ENCODE measurements at regions not wholly inside any gene's neighbourhood (a gene's known extent, or its start where the extent isn't known, plus 50 kb on each side); places are given as distances from the start of the nearest gene placed in this dataset.
"Not testable (repeated sequence)": the region's sequence is repeated elsewhere in the genome, so short reads cannot be mapped to it uniquely, and the experiment has no call there.

DNA sequence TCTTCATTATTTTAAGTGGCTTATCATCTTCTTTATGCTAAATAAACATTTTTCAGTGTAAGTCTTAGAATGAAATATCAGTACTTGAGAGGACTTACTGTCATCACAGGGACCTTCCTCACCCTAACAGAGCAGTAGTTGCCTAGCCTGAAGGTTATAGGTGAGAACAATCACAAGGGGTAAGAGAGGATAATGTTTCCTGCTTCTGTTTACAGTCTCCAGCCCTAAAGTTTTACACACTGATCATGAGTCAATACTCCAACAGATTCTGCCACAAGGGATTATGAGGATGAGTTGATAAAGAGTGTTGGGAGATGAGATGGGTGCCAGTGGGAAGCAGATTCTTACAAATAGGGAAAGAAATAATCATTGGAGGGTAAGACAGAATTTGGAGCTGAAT is 265.1 kb upstream of the DAB2 start:
- DNase-seq (no peak), ATAC-seq (peak; percentile 98)
- intact Hi-C loops (cut with DNase I, micrococcal nuclease) = no loop called here

DNA sequence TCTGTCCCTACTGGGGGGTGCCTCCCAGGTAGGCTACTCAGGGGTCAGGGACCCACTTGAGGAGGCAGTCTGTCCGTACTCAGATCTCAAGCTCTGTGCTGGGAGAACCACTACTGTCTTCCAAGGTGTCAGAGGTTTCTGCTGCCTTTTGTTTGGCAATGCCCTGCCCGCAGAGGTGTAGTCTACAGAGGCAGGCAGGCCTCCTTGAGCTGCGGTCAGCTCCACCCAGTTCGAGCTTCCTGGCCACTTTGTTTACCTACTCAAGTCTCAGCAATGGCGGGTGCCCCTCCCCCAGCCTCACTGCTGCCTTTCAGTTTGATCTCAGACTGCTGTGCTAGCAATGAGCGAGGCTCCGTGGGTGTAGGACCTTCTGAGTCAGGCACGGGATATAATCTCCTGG is 263.1 kb upstream of the DAB2 start:
- intact Hi-C loops (cut with DNase I, micrococcal nuclease) = not testable (repeated sequence)

DNA sequence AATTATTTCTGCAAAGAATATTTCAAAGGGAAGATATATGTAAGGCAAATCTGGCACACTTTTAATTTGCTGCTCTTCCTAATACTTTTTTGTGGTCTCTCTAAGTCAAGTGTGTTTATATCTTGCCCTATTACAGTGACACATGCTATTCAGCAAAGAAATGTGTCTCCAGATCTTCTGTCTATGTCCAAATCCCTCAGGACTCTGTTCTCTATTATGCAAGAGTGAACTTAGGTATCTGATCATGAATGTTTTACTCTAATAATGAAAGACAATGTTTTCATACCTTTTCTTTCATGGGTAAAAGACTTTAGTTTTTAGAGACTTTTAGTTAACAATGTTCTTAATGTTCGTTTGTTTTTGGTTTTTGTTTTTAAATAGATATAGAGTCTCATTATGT is 255.4 kb upstream of the DAB2 start:
- intact Hi-C loops (cut with DNase I, micrococcal nuclease) = no loop called here
- DNase-seq (no peak), ATAC-seq (no peak)

More for the DNA sequence above, 263.1 kb upstream of the DAB2 start:
- ATAC-seq, DNase-seq: not testable (repeated sequence)

DNA sequence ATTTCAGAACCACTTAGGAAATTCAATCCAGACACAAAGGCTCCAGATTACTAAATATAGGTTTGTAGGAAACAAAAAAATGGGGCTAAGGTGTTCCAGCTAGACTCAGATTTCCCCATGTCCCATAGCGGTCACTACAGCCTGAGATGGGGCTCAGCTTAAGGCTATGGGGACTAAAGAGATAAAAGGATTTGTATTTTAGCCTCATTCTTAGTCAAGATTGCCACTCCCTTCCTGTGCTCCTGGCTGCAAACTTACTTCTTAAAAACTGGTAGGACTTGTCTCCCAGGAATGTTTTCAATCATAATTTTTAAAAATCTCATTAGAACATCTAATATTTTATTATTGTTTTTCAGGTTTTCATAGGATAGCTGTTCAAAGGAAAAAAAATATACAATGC is 253.8 kb upstream of the DAB2 start:
- DNase-seq (no peak), ATAC-seq (no peak)
- intact Hi-C loops (cut with DNase I, micrococcal nuclease) = no loop called here

DNA sequence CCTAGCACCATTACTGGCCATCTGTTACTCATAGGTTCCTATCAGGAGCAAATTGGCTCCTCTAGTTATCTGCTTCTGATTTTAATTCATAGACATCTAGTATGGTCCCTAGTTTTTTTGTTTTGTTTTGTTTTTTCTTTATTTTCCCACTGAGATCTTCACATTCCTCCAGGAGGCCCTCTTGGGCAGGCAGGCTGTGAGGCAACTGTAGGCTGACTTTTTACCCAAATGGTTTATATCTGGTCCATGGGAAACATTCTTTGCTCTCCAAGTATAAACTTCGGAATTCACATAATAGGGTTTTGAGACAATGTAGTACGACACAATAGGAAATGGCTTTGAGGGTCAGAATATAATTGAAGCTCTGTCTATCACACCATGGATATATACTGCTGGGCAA is 250.9 kb upstream of the DAB2 start:
- intact Hi-C loops (cut with DNase I, micrococcal nuclease) = no loop called here
- peak; percentile 17 for ATAC-seq

DNA sequence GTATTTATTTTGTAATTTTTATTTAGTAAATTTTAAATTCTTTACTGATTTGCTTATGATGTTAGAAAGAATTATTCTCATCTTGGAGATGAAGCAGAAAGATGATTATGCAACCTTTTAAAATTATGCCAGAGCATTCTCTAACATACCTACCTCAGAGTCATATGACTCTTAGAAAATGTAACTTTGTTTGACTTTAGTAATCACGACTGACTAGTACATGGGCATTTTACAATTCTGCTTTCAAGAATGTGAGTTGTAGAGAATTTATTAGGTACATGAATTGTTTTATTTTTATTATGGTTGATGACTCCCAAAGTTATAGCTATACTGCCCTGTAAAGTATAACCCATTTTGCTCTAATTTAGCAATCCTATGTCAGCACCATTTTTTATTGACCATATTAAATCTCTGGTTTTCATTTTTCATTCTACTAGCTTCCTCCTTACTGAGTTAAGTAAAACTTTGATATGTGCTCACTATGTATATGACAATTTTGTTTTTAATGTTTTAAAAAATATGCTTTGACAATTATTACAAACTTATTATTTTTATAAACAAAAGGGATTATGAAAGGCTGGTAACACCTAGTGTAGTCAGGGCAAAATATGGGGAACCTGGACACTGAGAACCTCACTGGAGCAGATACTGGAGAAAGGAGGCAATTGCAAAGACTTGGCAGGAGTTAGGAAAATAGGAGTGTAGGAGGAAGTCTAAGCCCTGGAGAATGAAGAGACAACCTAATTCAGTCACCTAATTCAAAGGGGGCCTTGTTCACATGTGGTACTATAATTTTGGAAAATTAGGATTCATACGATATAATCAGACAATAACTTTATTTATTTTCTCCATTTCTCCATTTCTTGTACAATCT is 249.7 kb upstream of the DAB2 start:
- ATAC-seq (peak; percentile 88), DNase-seq (no peak)
- intact Hi-C loops (cut with DNase I, micrococcal nuclease) = no loop called here

More for the DNA sequence above, 250.9 kb upstream of the DAB2 start:
- DNase-seq = no peak

DNA sequence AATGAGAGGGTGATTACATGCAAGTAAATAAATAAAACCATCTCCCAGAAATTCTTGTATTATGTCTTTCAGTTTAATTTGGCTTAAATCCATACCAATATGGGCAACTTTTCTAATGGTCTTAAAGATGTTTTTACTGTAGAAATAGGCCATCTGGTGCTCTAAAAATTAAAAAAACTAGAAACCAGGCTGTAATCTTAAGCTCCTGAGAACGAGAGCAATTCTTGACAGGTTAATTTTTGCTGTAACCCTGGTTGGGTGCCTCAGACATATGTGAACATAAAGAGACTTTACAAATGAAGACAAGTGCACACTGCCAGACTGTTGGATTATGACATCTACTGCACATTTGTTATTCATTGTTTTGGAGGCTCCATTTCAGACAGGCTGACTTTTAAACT is 246.8 kb upstream of the DAB2 start:
- intact Hi-C loops (cut with DNase I, micrococcal nuclease) = no loop called here
- DNase-seq = no peak
- ATAC-seq = no peak

DNA sequence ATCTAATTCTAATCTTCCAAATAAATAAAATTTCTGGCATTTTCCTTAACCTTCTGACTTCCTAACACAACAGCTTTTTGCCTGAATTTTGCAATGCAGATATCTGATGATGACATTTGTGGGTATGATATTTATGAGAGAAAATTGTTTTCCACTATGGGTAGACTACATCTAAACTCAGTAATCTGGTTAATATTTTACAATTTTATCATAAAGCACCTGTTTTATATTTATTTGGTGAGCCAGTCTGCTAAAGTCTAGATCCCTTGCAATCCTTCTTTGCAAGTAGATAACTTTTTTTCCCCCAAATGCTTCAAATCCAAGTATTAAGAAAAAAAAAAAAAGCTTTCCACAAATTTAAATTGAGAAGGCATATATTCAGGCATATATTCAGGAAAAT is 246.2 kb upstream of the DAB2 start:
- no peak for DNase-seq
- ATAC-seq = no peak
- intact Hi-C loops (cut with DNase I, micrococcal nuclease) = no loop called here

DNA sequence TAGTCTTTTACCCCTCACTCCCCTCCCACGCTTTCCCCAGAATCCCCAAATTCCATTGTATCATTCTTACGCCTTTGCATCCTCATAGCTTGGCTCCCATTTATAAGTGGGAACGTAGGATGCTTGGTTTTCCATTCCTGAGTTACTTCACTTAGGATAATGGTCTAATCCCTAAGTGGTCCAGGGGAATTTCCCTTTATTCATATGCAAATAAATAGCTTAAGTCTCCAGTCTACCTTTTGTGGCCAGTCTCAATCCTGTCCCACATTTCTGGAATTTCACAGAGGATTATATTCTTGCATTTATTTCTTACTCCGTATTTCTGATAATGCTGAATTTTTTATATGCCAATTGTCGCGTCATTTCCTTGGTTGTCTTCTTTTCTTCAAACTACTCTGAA is 245.6 kb upstream of the DAB2 start:
- DNase-seq (no peak), ATAC-seq (no peak)
- intact Hi-C loops (cut with DNase I, micrococcal nuclease) = no loop called here

DNA sequence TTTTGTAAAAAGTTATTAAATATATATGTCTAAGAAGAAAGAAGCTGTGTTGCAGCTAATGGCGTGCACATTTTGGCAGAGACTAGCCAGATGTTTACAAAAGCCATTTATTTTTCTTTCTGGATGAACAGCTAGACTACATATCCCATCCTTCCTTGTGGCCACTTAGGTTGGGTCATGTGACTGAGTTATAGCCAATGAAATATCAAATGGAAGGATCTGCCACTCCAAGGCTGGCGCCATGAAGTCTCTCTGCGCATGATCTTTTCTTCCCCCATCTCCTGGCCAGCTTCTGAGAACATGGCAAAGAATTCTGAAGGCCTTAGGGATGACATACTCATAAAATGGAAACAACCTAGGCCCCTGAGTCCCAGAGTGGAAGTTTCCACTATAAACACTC is 244.2 kb upstream of the DAB2 start:
- ATAC-seq (no peak), DNase-seq (no peak)
- intact Hi-C loops (cut with DNase I, micrococcal nuclease) = no loop called here

DNA sequence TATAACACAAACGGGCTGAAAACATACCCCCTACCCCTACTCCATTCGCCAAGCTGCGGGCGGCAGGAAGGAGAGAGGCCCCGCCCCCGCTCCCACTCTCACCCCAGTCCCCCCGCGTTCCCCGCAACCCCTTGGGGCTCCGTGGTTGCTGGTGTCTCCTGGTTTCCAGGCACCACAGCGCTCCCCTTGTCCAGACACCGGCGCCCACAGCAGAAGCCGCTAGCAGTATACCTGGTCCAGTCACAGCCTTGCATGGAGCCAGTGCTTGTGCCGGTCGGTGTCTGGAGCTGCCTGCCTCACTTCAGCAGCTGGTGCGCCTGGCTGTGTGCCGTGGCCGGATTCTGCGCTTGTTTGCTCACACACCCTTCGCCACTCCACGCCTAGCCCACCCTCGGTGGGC is 240.5 kb upstream of the DAB2 start:
- ATAC-seq (no peak), DNase-seq (no peak)
- intact Hi-C loops (cut with DNase I, micrococcal nuclease) = no loop called here

DNA sequence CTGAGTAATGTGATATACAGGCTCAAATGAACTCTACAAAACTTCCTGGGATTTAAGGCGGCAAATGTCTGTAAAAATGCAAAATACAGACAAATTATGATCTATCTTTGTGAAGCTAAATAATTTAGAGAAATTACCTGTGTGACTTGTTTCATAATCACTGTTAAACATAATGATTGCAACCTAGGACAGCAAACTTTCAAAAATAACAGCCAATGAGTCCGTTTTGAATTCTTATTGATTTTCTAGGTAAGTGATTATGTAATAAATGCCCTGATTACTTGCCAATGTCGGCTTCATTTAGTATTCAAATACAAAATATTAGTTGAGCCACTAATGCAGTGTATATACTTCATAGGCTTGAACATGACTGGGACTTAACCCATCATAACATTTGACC is 238.2 kb upstream of the DAB2 start:
- DNase-seq (no peak), ATAC-seq (no peak)
- intact Hi-C loops (cut with DNase I, micrococcal nuclease) = no loop called here

DNA sequence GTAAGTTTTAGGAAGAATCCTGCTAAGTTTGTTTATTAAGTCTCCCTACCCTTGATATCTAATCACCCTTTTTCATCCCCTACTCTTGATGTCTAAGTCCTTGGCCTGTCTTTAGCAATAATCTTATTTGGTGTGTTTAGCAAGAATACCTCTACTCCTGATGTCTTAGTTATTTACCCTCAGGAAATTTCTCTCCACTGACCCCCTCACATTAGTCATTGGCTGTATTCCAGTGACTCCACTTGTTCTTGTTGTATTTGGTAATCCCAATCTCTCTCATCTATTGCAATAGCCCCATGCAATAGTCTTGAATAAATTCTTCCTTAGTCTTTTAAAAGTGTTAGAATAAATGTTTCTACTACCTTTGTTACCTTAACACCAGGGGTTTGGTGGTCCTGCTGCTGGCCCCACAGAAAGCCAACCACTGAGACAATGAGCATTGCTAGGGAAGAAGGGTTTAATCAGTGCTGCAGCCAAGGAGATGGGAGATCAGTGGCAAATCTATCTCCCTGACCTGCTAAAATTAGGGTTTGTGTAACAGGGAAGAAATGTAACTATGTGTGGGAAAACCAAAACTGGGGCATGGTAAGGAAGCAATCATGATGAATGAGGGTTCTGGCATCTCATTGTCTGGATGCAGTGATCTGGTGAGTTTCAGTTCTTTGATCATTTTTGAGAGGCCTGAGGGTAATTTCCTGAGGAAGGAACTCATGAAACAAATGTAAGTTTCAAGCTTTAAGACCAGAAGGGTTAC is 236.4 kb upstream of the DAB2 start:
- ATAC-seq = no peak
- no peak for DNase-seq
- intact Hi-C loops (cut with DNase I, micrococcal nuclease) = no loop called here

DNA sequence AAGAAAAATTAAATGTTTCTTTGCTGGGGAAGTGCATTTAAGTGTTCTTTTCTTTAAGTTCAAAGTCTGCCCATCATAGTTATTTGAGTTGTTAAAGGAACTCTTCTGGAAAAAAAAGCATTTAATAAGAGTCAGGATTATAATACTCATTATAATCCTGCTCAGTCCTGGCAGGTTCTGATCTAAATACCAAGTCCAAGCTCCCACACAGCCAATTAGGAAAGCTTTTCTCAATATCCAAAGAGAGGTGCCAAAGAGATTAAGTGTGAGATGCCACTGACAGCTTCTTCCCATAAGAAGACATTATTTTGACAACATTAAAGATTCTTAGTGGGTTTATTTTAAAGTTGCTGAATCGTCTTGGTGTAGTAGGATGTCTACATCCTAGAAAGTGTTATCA is 235.2 kb upstream of the DAB2 start:
- intact Hi-C loops (cut with DNase I, micrococcal nuclease) = no loop called here

DNA sequence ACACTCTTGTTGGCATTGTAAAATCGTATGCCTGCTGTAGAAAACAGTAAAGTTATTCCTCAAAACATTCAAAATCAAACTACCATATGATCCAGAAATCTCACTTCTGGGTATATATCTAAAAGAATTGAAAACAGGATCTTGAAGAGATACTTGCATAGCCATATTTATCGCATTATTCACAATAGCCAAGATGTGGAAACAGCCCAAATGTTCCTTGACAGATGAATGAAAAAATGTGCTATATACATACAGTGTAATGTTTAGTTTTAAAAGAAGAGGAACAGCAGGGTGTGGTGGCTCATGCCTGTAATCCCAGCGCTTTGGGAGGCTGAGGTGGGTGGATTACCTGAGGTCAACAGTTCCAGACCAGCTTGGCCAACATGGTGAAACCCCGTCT is 234.1 kb upstream of the DAB2 start:
- DNase-seq (no peak), ATAC-seq (no peak)
- intact Hi-C loops (cut with DNase I, micrococcal nuclease) = no loop called here

More for the DNA sequence above, 235.2 kb upstream of the DAB2 start:
- no peak for DNase-seq
- ATAC-seq = no peak

DNA sequence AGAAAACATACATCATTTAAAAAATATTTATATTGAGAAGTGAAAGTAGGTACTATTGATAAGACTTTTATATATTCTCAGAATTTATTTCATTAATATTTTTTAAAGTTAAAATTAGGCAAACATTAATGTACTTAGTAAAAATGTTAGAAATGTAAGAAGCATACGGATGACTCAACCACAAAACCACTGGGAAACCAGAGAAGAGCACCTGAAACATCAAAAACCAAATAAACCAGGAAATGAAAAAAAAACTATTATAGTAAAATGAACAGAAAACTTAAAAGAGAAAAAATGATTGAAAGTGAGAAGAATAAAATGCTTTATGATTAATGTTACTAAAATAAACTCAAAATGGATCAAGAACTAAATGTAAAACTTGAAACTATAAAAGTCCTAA is 233.2 kb upstream of the DAB2 start:
- intact Hi-C loops (cut with DNase I, micrococcal nuclease) = no loop called here
- DNase-seq (no peak), ATAC-seq (no peak)

DNA sequence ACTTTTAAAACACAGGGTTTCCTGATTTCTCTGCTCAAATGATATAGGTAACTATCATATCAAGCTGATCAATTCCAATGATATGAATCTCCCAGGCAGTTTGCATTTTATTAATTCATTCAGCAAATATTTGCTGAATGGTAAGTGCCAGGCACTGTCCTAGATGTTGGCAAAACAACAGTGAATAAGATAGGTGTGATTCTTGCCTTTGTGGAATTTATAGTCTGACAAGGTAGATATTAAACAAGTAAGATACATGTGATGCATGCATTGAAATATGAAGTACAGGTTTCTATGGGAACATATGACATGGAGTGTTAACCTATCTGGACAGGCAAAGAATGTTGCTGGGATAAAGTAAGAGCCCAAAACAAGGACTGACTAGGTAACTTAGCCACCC is 231.8 kb upstream of the DAB2 start:
- intact Hi-C loops (cut with DNase I, micrococcal nuclease) = no loop called here
- ATAC-seq (no peak), DNase-seq (no peak)

DNA sequence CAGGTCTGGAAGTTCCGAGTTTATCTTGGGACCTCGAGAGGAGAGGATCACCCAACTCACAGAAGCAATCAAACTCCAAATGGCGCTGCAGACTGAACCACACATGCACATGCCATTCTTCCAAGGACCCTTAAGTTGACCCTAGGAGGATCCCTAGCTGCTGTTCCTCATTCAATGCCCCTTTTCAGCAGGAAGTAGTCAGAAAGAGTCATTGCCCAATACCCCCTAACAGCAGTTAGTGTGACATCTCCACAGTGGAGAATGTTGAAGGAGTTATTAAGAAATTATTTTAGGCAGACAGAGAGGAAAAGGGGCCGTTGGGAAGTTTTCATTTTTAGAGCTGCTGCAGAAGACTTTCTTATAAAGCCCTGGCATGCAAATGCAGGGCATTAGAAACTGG is 229.9 kb upstream of the DAB2 start:
- intact Hi-C loops (cut with DNase I, micrococcal nuclease) = no loop called here
- DNase-seq = no peak
- no peak for ATAC-seq

DNA sequence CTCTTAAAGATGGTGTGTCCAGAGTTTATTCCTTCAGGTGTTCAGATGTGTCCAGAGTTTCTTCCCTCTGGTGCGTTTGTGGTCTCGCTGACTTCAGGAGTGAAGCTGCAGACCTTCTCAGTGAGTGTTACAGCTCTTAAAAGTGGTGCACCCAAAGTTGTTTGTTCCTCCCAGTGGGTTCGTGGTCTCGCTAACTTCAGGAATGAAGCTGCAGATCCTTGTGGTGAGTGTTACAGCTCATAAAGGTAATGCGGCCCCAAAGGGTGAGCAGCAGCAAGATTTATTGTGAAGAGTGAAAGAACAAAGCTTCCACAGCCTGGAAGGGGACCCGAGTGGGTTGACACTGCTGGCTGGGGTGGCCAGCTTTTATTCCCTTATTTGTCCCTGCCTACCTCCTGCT is 227.7 kb upstream of the DAB2 start:
- DNase-seq; ATAC-seq; intact Hi-C loops (cut with DNase I, micrococcal nuclease): not testable (repeated sequence)

DNA sequence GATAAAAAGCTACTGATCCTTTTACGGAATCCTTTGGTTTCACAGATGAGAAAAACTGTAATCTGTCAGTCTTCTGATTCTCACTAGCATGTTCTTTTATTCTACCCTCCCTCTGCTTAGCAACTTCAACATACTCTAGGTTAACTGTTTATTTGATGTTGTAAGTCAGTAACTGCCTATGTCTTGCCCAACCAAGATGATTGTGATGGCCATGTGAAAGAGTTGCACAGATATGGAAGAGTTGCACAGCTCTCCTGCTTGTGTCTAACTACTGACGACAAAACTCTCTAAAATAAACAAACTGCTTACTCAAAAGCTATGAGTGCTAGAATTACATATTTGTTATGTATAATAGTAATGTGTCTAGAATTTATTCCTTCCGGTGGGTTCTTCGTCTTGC is 227.3 kb upstream of the DAB2 start:
- DNase-seq (no peak), ATAC-seq (no peak)
- intact Hi-C loops (cut with DNase I, micrococcal nuclease) = no loop called here

Data from left colon (tissue), 2 donors.